ENCODE measurements at regions not wholly inside any gene's neighbourhood (a gene's known extent, or its start where the extent isn't known, plus 50 kb on each side); places are given as distances from the start of the nearest gene placed in this dataset.

- no peak overlapping the region for H3K4me3 ChIP-seq (ENCODE audit: low read length)
- ATAC-seq (no peak), DNase-seq (no peak)
- no peak overlapping the region for H3K4me2 ChIP-seq (ENCODE audit: low read length)
- no peaks in the 10 kb centered on the region for H3F3A ChIP-seq (ENCODE audit: low read length, unreplicated experiment)
- H3K4me1 ChIP-seq (ENCODE audit: insufficient read depth, low read length): no peaks in the 10 kb centered on the region
- TF ChIP-seq EZH2phosphoT487 (IDR thresholded peaks at IDR 0.05; ENCODE audit: borderline replicate concordance, low read length) (no peak), CTCF (conservative IDR thresholded peaks at IDR 0.05; ENCODE audit: low read depth, low read length) (no peak), EZH2 (IDR thresholded peaks at IDR 0.05; ENCODE audit: low read length, unreplicated experiment) (no peak)
- POLR2A ChIA-PET (ENCODE audit: unreplicated experiment): no interaction called here
- H3K27me3 ChIP-seq (ENCODE audit: low read length): no peaks in the 10 kb centered on the region
- H2AFZ ChIP-seq (ENCODE audit: low read length): no peak overlapping the region
- CTCF ChIA-PET: no interaction called here
- no peak overlapping the region for H3K9ac ChIP-seq (ENCODE audit: low read length)
- H3K9me3 ChIP-seq (ENCODE audit: low read length): no peaks in the 10 kb centered on the region
- no peaks in the 10 kb centered on the region for H3K36me3 ChIP-seq (ENCODE audit: low read depth, low read length)
- no peaks in the 10 kb centered on the region for H4K20me1 ChIP-seq (ENCODE audit: low read length)
- intact Hi-C loops (cut with micrococcal nuclease): no loop called here
- H3K9me2 ChIP-seq (replicated peaks; ENCODE audit: low read length): no peaks in the 10 kb centered on the region
- BruUV-seq (replicated peaks): no TSS peak
- no peak overlapping the region for H3K27ac ChIP-seq (ENCODE audit: low read length)
- H3K79me2 ChIP-seq (ENCODE audit: low read length): no peaks in the 10 kb centered on the region
Observed at GRCh38 chr6:102229271-102229670, 835.8 kb downstream of the GRIK2 start.
